Tibial nerve (tissue), 3 donors: ENCODE measurements at regions not wholly inside any gene's neighbourhood (a gene's known extent, or its start where the extent isn't known, plus 50 kb on each side); places are given as distances from the start of the nearest gene placed in this dataset.

Source experiments
- POLR2A ChIP-seq, 2 donors: fragments of 450-650 bp; IDR thresholded peaks; one replicate each; pipeline ENCODE4 v1.6.1; 2017; ENCODE audit warnings: antibody characterized with exemption in 2 of 2, mild to moderate bottlenecking in 2 of 2, moderate library complexity in 2 of 2
- TF ChIP-seq, protein P1 (sequence below), 5 experiments: fragments of 200-600 bp in 3 of 5; fragments of 450-650 bp in 2 of 5; sonication (generic) in 3 of 5; IDR thresholded peaks; one replicate each; pipeline ENCODE4 v1.5.1; 2016 to 2019; ENCODE audit warnings: antibody characterized with exemption in 5 of 5, mild to moderate bottlenecking in 3 of 5, moderate library complexity in 2 of 5

DNA sequence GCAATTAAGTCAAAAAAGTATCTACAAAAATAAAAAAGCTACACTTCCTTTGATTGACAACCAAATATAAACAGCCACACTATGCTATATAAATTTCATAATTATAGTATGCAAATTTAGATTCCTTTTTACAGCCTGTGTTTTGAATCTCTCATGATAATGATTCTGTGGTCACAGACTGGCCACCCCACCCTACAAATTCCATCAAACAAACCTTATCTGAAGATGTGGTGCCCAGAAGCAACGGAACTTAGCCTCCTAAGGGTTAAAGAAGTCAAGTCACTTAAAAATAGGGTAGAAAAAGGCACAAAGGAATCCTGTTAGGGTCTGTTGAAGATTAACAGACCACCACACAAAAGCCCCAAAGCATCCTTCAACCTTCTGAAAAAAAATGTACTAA, 351.8 kb downstream of the INHBA start:
- TF ChIP-seq, protein P1, sequence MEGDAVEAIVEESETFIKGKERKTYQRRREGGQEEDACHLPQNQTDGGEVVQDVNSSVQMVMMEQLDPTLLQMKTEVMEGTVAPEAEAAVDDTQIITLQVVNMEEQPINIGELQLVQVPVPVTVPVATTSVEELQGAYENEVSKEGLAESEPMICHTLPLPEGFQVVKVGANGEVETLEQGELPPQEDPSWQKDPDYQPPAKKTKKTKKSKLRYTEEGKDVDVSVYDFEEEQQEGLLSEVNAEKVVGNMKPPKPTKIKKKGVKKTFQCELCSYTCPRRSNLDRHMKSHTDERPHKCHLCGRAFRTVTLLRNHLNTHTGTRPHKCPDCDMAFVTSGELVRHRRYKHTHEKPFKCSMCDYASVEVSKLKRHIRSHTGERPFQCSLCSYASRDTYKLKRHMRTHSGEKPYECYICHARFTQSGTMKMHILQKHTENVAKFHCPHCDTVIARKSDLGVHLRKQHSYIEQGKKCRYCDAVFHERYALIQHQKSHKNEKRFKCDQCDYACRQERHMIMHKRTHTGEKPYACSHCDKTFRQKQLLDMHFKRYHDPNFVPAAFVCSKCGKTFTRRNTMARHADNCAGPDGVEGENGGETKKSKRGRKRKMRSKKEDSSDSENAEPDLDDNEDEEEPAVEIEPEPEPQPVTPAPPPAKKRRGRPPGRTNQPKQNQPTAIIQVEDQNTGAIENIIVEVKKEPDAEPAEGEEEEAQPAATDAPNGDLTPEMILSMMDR (IDR thresholded peaks at IDR 0.05): no peak
- no peak for TF ChIP-seq POLR2A (IDR thresholded peaks at IDR 0.05)
